Ovary (tissue), 7 donors: ENCODE measurements at regions not wholly inside any gene's neighbourhood (a gene's known extent, or its start where the extent isn't known, plus 50 kb on each side); places are given as distances from the start of the nearest gene placed in this dataset.

Source experiments
- DNase-seq, 5 donors: peaks; one replicate each; pipeline ENCODE4 v3.0.0-alpha.2; 2019 to 2020
- H3K27ac ChIP-seq, 2 donors: fragments of 200-600 bp; one replicate each; pipeline versions ENCODE4 v1.5.1 to v1.8.0; 2019 to 2022
- H3K27me3 ChIP-seq: fragments of 200-600 bp; one replicate; pipeline ENCODE4 v1.8.0; 2022
- H3K36me3 ChIP-seq: fragments of 200-600 bp; sonication (generic); one replicate; pipeline ENCODE4 v1.5.1; 2019
- H3K4me1 ChIP-seq: one replicate; pipeline ENCODE4 v1.8.1; 2013; ENCODE audit warnings: mild to moderate bottlenecking, moderate library complexity; ENCODE audit not compliant: insufficient read depth
- H3K4me3 ChIP-seq: fragments of 200-600 bp; sonication (generic); one replicate; pipeline ENCODE4 v1.5.1; 2017
- H3K9me3 ChIP-seq, 2 donors: fragments of 200-600 bp in 1 of 2; sonication (generic) in 1 of 2; one replicate each; pipeline versions ENCODE4 v1.5.1 to v1.8.1; 2013 to 2019; ENCODE audit warnings: mild to moderate bottlenecking in 1 of 2, moderate library complexity in 1 of 2
- EP300 ChIP-seq: sonication (generic); formaldehyde crosslinking; IDR thresholded peaks from one replicate; pipeline ENCODE4 v1.6.1; 2017; ENCODE audit warnings: antibody characterized with exemption
- POLR2A ChIP-seq: fragments of 450-650 bp; IDR thresholded peaks from one replicate; pipeline ENCODE4 v1.6.1; 2017; ENCODE audit warnings: antibody characterized with exemption, mild to moderate bottlenecking, moderate library complexity
- WGBS, 3 donors: extraction: QIAGEN DNeasy Blood & Tissue Kit in 1 of 3; methylation state at CpG; one replicate each; pipeline versions ENCODE4 v1.1.5 to v1.1.7; 2013 to 2017; 5-methylcytosine and 5-hydroxymethylcytosine counted together
- intact Hi-C, 4 donors: fragments of 100-400 bp; cut with DNase I; formaldehyde crosslinking; loops; one replicate each; pipeline versions ENCODE4 v1.11.0 to v1.15.1; 2022 to 2023
- TF ChIP-seq, protein P1 (sequence below), 3 donors: fragments of 450-650 bp in 2 of 3; fragments of 200-600 bp in 1 of 3; IDR thresholded peaks; one replicate each; pipeline versions ENCODE4 v1.5.1 to v1.8.0; 2016 to 2022; ENCODE audit warnings: antibody characterized with exemption in 3 of 3, mild to moderate bottlenecking in 1 of 3
- donor health status: DM: no; HTN: no; CAD: no; lungs with moderate emphysema.
- donor health status: DM: no; HTN: no; CAD: no.
- donor health status: Bipolar disorder and iron deficiency.
- donor health status: DM: no; HTN: no; CAD: no.
- donor health status: DM: yes; HTN: yes; CAD: no.

DNA sequence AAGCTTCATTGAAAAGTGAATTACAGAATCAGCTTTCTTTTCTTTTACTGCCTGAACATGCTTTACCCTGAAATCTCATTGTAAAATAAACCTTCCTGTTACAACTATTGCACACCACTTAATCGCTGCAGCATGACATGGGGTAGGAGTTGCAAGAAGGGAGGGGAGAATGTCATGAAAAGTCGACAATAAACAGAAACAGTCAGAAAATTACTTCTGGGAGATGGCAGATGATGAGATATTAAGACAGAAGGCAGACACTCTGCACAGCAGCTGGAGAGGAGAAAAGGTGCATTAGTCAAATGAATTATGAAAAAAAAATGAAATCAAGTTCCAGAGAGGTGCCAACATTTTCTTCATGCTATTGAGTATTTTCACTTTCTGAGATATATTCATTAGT lies 287.7 kb downstream of the PCDH7 start:
- intact Hi-C loops: no loop called here
- Histone ChIP-seq H3K36me3 (no peaks in the 10 kb centered on the region), H3K4me3 (no peak overlapping the region), H3K27ac (no peak overlapping the region), H3K9me3 (no peaks in the 10 kb centered on the region), H3K4me1 (no peaks in the 10 kb centered on the region), H3K27me3 (no peaks in the 10 kb centered on the region)
- no peak for TF ChIP-seq EP300
- TF ChIP-seq, protein P1, sequence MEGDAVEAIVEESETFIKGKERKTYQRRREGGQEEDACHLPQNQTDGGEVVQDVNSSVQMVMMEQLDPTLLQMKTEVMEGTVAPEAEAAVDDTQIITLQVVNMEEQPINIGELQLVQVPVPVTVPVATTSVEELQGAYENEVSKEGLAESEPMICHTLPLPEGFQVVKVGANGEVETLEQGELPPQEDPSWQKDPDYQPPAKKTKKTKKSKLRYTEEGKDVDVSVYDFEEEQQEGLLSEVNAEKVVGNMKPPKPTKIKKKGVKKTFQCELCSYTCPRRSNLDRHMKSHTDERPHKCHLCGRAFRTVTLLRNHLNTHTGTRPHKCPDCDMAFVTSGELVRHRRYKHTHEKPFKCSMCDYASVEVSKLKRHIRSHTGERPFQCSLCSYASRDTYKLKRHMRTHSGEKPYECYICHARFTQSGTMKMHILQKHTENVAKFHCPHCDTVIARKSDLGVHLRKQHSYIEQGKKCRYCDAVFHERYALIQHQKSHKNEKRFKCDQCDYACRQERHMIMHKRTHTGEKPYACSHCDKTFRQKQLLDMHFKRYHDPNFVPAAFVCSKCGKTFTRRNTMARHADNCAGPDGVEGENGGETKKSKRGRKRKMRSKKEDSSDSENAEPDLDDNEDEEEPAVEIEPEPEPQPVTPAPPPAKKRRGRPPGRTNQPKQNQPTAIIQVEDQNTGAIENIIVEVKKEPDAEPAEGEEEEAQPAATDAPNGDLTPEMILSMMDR (IDR thresholded peaks at IDR 0.05): no peak
- TF ChIP-seq POLR2A: no peak
- no peak for DNase-seq
- WGBS, 3 donors: 52 to 75% (median 63%) methylated on average over 2 of the region's 2 CpGs

DNA sequence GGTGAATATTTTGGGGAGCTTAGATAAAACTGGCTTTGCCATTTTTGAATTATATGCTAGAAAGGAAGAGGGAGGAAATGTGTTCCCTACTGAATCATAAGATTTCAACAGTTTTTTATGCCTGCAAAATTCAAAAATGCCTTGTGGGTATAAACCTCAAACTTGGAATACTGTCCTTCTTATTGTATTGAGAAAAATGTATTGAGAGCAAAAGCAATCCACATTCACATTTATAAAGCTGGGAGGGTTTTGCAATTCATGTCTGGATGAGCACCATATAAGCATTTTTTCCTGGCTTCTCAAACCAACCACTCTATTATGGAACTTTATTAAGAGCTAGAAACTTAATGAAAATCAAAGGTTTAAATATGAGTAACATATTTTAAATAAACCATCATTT lies 289.8 kb downstream of the PCDH7 start:
- Histone ChIP-seq H3K27ac (no peak overlapping the region), H3K4me3 (no peak overlapping the region), H3K4me1 (no peaks in the 10 kb centered on the region), H3K27me3 (no peaks in the 10 kb centered on the region), H3K9me3 (no peaks in the 10 kb centered on the region), H3K36me3 (no peaks in the 10 kb centered on the region)
- intact Hi-C loops: no loop called here
- DNase-seq: no peak
- TF ChIP-seq POLR2A (no peak), EP300 (no peak)
- TF ChIP-seq, protein P1 (IDR thresholded peaks at IDR 0.05): no peak

DNA sequence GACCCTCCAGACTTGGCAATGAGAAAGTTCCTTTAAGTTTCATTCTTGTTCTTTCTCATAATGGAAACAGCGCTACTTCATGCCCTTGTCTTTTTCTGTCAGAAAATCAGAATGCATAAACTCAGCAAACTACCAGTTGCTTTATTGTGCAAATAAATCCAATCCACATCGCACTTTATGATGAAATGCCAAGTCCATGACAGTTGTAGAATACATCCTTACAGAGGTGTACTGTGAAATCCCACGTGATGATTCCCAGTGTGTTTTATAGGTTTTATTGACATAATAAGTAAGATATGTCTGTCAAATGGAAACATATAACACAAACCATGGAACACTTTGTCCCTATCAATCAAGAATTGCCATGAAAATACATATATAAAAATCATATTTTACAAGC lies 295.0 kb downstream of the PCDH7 start:
- no peak for DNase-seq
- TF ChIP-seq POLR2A (no peak), EP300 (no peak)
- TF ChIP-seq, protein P1 (IDR thresholded peaks at IDR 0.05): no peak
- no peaks in the 10 kb centered on the region for H3K27me3 ChIP-seq
- H3K27ac ChIP-seq: no peak overlapping the region
- H3K9me3 ChIP-seq: no peaks in the 10 kb centered on the region
- 75 to 93% (median 77%) methylated on average over 3 of the region's 3 CpGs for WGBS, 3 donors
- H3K4me1 ChIP-seq: no peaks in the 10 kb centered on the region
- H3K36me3 ChIP-seq: no peaks in the 10 kb centered on the region
- intact Hi-C loops: no loop called here
- no peak overlapping the region for H3K4me3 ChIP-seq

DNA sequence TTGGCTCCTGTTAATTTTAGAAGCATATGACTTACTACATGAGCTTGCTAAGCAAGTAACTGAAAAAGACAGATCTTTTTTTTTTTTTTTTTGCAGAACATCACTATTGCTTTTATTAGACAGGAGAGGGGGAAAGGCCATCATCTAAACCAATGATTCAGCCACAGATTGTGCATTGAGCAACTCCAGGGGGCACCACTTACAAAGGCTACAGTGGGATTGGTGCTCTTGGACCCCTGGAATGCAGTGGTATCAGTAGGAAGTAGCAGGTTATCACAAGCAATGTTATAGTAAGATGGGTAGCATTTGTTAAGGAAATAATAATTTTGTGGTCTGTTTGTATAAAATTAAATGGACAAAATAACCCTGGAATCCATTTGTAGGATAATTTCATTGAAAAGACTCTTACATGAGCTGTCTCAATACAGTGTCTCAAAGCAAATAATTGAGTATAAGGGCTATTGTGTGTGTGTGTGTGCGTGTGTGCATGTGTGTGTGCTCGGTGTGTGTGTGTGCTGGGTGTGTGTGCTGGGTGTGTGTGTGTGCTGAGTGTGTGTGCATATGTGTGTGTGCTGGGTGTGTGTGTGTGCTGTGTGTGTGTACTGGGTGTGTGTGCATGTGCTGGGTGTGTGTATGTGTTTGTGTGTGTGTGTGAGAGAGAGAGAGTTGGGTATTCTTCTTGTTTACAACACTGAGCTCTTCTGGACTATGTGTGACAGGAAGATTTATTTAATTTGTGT lies 296.3 kb downstream of the PCDH7 start:
- Histone ChIP-seq H3K4me1 (no peaks in the 10 kb centered on the region), H3K9me3 (no peaks in the 10 kb centered on the region), H3K36me3 (no peaks in the 10 kb centered on the region), H3K4me3 (no peak overlapping the region), H3K27me3 (no peaks in the 10 kb centered on the region), H3K27ac (no peak overlapping the region)
- no peak for DNase-seq
- WGBS, 3 donors: 93 to 97% (median 94%) methylated on average over 2 of the region's 2 CpGs
- no peak for TF ChIP-seq EP300
- no peak for TF ChIP-seq POLR2A
- TF ChIP-seq, protein P1 (IDR thresholded peaks at IDR 0.05): no peak
- intact Hi-C loops: no loop called here
